ENCODE measurements at regions not wholly inside any gene's neighbourhood (a gene's known extent, or its start where the extent isn't known, plus 50 kb on each side); places are given as distances from the start of the nearest gene placed in this dataset.

GRCh38 chr20:12827816-12828385 lies 180.9 kb upstream of the SPTLC3 start:
- Histone ChIP-seq H3K27me3 (ENCODE audit: insufficient read depth, poor library complexity, severe bottlenecking) (no peaks in the 10 kb centered on the region), H3K4me3 (replicated peaks; ENCODE audit: insufficient read depth, low read length) (no peak overlapping the region), H3K27ac (replicated peaks) (no peak overlapping the region)
- TF ChIP-seq SPI1 (IDR thresholded peaks at IDR 0.05; ENCODE audit: borderline replicate concordance, low read depth) (no peak), GABPA (IDR thresholded peaks at IDR 0.05; ENCODE audit: low read depth) (no peak), REST (IDR thresholded peaks at IDR 0.05; ENCODE audit: insufficient replicate concordance, low read depth) (no peak)
- no peak for DNase-seq (ENCODE audit: low read depth in 1 of 2, low spot score in 1 of 2)

GRCh38 chr20:12829170-12829569 lies 179.6 kb upstream of the SPTLC3 start:
- H3K4me3 ChIP-seq (replicated peaks; ENCODE audit: insufficient read depth, low read length), result no peak overlapping the region
- H3K27me3 ChIP-seq (ENCODE audit: insufficient read depth, poor library complexity, severe bottlenecking), result no peaks in the 10 kb centered on the region
- no peak for DNase-seq (ENCODE audit: low read depth in 1 of 2, low spot score in 1 of 2)
- H3K27ac ChIP-seq (replicated peaks), result no peak overlapping the region
- TF ChIP-seq CTCF (IDR thresholded peaks at IDR 0.05; ENCODE audit: insufficient read depth, low read length) (no peak), REST (IDR thresholded peaks at IDR 0.05; ENCODE audit: insufficient replicate concordance, low read depth) (no peak), GABPA (IDR thresholded peaks at IDR 0.05; ENCODE audit: low read depth) (no peak), SPI1 (IDR thresholded peaks at IDR 0.05; ENCODE audit: borderline replicate concordance, low read depth) (no peak), POLR2AphosphoS5 (IDR thresholded peaks at IDR 0.05; ENCODE audit: low read depth) (no peak)

- H3K27me3 ChIP-seq (ENCODE audit: insufficient read depth, poor library complexity, severe bottlenecking), result no peaks in the 10 kb centered on the region
- H3K27ac ChIP-seq (replicated peaks), result no peak overlapping the region
- TF ChIP-seq REST (IDR thresholded peaks at IDR 0.05; ENCODE audit: insufficient replicate concordance, low read depth) (no peak), POLR2AphosphoS5 (IDR thresholded peaks at IDR 0.05; ENCODE audit: low read depth) (no peak), CTCF (IDR thresholded peaks at IDR 0.05; ENCODE audit: insufficient read depth, low read length) (no peak), GABPA (IDR thresholded peaks at IDR 0.05; ENCODE audit: low read depth) (no peak), SPI1 (IDR thresholded peaks at IDR 0.05; ENCODE audit: borderline replicate concordance, low read depth) (no peak)
- DNase-seq (ENCODE audit: low read depth in 1 of 2, low spot score in 1 of 2), result no peak
- H3K4me3 ChIP-seq (replicated peaks; ENCODE audit: insufficient read depth, low read length), result no peak overlapping the region
Measured at GRCh38 chr20:12833861-12834260, 174.9 kb upstream of the SPTLC3 start.

Data from HL-60 (cell line).